Hematopoietic multipotent progenitor cell treated with erythropoietin and hydrocortisone succinate and interleukin-3 and kit ligand, for 8 days (in vitro differentiated cells): ENCODE measurements at regions not wholly inside any gene's neighbourhood (a gene's known extent, or its start where the extent isn't known, plus 50 kb on each side); places are given as distances from the start of the nearest gene placed in this dataset.

ENCODE experiments used
- DNase-seq: peaks from one replicate; pipeline ENCODE4 v3.0.0-alpha.2; 2015

DNA sequence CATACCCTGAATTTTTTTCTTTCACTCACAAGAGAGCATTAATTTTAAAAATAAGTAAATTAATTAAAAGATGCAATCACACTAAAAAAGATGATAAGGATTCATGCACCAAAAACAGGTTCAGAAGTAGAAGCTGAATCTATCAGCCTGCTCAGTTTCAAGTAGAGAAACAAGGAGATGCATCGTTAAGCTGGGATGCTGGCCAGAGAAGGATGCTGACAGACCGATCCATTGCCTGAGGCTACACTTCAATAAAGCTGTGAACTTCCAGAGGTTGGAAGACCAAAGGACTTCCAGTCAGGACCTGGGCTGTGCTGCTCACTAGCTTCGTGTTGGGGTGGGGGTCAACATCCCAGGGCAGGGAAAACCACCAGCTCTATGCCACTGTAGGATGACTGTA, 457.7 kb downstream of the EFNA5 start:
- DNase-seq = no peak

GRCh38 chr5:107211630-107212029, 459.1 kb downstream of the EFNA5 start:
- no peak for DNase-seq

- no peak for DNase-seq
These were observed 461.9 kb downstream of the EFNA5 start for GRCh38 chr5:107208867-107209266.

DNA sequence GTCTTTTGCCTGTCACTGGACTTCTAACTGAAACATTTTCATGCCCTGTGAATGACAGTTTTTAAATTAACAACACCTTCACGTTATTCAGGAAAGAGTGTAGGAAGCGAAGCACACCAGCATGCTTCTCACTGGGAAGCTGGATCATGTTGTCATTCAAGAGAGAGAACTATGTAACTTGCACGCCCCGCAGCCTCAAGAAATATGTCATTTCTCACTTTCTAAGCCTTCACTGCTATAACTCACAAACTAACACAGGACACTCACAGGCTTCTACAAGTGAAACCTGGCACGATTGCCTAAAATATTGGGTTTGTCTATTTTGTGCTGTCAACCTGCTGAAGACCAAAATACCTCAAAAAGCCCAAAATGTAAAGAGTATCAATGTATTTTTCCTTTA, 466.3 kb downstream of the EFNA5 start:
- DNase-seq = no peak

GRCh38 chr5:107203243-107203642, 467.5 kb downstream of the EFNA5 start:
- DNase-seq = no peak

GRCh38 chr5:107199756-107200155, 471.0 kb downstream of the EFNA5 start:
- no peak for DNase-seq

GRCh38 chr5:107196500-107197059, 474.2 kb downstream of the EFNA5 start:
- no peak for DNase-seq

GRCh38 chr5:107195890-107196395, 474.8 kb downstream of the EFNA5 start:
- DNase-seq = no peak

- no peak for DNase-seq
These were observed 485.9 kb downstream of the EFNA5 start for GRCh38 chr5:107184871-107185270.

DNA sequence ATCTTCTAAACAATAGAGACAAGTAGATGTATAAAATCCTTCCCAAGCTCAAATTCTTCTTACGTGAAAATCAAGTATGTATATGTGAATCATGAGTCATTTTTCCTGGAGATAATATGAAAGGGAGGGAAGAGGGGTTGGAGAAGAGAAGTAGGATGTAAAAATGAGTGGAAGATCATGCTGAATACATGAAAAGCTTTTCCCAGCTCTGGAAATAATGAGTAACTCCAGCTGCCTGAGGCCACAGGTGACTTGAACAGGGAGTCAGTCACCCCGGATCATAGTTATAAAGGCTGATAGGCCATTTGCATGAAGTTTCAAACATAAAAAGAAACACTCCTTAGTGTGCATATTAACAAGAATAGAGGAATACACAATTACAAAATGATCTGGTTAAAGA, 486.7 kb downstream of the EFNA5 start:
- no peak for DNase-seq

- DNase-seq = no peak
These were observed 500.1 kb downstream of the EFNA5 start for GRCh38 chr5:107170620-107171019.

- DNase-seq = no peak
These were observed 500.9 kb downstream of the EFNA5 start for GRCh38 chr5:107169867-107170266.

DNA sequence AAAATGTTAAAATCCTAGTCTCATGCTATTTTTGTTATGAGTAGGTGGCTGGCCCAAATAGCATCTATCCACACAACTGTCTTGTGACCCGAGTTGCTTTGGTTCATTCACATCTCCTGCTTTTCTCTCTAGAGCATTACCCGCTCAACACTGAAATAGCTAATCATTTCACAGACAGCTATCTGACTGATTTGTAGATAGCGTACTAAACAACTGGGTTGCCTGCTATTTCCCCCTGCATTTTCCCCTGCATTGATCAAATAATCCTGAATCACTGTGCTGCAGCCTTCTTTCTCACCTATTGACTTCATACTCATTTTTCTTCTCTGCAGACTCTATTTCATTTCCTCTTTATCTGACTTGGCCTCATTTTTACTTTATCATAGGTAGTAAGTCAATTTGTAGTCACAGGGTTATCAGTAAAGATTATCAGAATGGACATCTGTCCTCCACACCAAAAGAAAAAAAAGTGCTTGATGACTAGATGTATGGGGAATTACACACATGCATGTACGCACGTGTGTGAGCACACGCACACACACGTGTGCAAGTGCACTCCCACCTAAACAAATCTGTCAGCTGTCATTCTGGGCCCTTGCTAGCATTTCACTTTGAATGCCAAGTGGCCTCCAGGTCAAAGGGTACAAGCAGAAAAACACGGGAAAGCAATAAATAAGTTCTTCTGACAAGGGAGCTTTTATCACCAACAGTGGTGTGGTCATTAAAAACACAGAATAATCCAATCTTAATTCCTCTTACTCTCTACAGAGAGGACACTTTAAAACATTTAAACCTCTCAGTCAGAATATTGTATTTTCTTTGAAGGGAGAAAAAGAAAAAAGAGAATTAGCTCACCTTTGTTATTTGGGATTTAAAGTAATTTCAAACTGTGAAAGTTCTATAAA, 501.6 kb downstream of the EFNA5 start:
- no peak for DNase-seq

- DNase-seq = no peak
These were observed 502.7 kb downstream of the EFNA5 start for GRCh38 chr5:107168086-107168485.

DNA sequence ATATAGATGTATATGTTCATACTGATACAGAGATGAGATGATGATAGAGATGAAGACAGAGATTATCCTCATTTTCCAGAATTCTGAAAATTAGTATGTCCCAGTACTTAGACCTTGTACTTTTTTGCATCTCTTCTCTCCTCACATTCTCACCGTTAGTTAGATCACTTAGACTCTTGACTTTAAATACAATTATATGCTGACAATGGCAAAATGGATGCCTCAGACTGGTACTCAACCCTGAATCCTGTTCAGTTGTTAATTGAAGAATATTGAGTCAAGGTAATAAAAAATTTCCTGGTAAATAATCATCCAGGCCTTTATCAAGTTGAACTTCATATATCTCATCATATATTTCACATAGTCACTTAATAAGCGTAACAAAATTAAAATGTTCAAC, 505.4 kb downstream of the EFNA5 start:
- no peak for DNase-seq

DNA sequence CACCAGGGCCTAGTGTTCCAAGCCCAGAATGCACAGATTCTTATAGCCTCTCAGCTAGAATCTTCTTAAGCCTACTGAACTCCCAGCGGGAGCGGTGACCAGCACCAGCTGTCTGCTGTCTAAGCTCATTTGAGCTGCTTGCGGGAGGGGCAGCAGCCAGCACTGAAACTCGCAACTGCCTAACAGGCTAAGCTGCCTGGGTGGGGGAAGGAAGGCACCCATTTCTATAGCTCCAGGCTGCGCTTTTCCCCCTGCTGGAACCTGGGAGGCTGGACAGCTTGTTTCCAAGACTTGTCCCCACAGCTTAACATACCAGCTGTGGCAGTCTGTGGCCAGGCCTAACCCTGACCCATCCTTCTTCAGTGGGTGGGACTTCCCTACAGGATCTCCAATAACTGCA, 512.9 kb downstream of the EFNA5 start:
- no peak for DNase-seq

DNA sequence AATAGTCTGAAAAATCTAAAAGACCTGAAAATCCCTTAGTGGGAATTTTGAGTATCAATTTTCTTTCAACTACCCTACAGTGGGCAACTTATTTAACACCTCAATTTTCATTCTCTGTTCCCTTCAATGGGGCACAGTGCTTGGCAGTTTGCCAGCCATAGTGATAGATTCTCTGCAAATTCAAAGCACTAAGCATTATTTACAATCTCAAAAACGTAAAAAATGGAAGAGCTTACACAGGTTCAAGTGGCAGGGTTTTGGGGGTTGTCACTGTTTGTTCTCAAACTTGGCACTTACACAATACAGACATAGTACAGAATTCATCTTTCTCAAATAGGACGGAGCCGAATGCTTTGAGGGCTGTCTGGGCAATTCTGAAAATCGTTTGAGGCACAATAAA, 515.0 kb downstream of the EFNA5 start:
- no peak for DNase-seq

- DNase-seq = no peak
These were observed 516.1 kb downstream of the EFNA5 start for GRCh38 chr5:107154593-107154992.

GRCh38 chr5:107153283-107153682, 517.5 kb downstream of the EFNA5 start:
- no peak for DNase-seq

GRCh38 chr5:107149243-107150005, 521.3 kb downstream of the EFNA5 start:
- no peak for DNase-seq

- no peak for DNase-seq
These were observed 523.1 kb downstream of the EFNA5 start for GRCh38 chr5:107147589-107147988.

GRCh38 chr5:107146901-107147300, 523.8 kb downstream of the EFNA5 start:
- no peak for DNase-seq

DNA sequence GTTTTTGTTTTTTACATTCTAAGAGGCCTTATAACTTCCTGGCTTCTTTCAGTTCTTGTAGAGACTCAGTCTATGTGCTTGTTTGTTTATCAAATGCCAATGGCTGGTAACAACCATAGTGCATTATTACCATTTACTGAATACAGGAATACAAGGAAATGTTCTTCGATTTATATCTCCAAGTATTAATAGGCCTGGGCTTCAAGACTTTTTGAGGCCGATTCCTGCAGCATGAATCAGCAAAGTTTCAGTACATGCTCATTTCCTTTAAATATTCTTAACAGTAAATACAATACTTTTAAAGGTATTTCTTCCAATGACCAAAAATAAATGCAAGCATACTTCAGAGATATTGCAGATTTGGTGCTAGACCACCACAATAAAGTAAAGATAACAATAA, 535.3 kb downstream of the EFNA5 start:
- DNase-seq = no peak

- DNase-seq = no peak
These were observed 535.8 kb downstream of the EFNA5 start for GRCh38 chr5:107134931-107135330.
